ENCODE measurements at regions not wholly inside any gene's neighbourhood (a gene's known extent, or its start where the extent isn't known, plus 50 kb on each side); places are given as distances from the start of the nearest gene placed in this dataset.
"Not testable (repeated sequence)": the region's sequence is repeated elsewhere in the genome, so short reads cannot be mapped to it uniquely, and the experiment has no call there.

- TF ChIP-seq ZBTB33 (IDR thresholded peaks at IDR 0.05), result no peak
Measured at GRCh38 chr9:85483208-85483607, 258.5 kb downstream of the AGTPBP1 start (continued).

GRCh38 chr9:85479305-85479704, 262.4 kb downstream of the AGTPBP1 start:
- WGBS, result 61% methylated on average over 1 of the region's 1 CpG
- Histone ChIP-seq H3K27ac (ENCODE audit: low read depth in 1 of 2, low read length in 2 of 2) (no peak overlapping the region), H3K4me3 (ENCODE audit: low read depth in 1 of 3, low read length in 3 of 3) (no peak overlapping the region), H3K9me3 (ENCODE audit: control insufficient read depth in 4 of 4, low read length in 3 of 4) (peaks cover 0 to 6% (median 4%) of the 10 kb centered on the region in 4 donors), H3K9ac (ENCODE audit: low read depth in 1 of 2, low read length in 2 of 2) (no peak overlapping the region), H3K27me3 (ENCODE audit: control insufficient read depth in 4 of 4, insufficient read depth in 4 of 4, low read length in 3 of 4) (no peaks in the 10 kb centered on the region), H3K36me3 (ENCODE audit: control insufficient read depth in 4 of 4, insufficient read depth in 3 of 4, low read depth in 1 of 4, low read length in 3 of 4) (peaks cover 0 to 2% (median 0%) of the 10 kb centered on the region in 4 donors), H3K4me1 (ENCODE audit: control insufficient read depth in 4 of 4, insufficient read depth in 4 of 4, low read length in 3 of 4) (no peaks in the 10 kb centered on the region)
- no peak for DNase-seq (ENCODE audit: low spot score)
- no peak for TF ChIP-seq NR2F2 (IDR thresholded peaks at IDR 0.05)
- no peak for TF ChIP-seq GABPA (IDR thresholded peaks at IDR 0.05 in 1 of 2, conservative IDR thresholded peaks at IDR 0.05 in 1 of 2)
- TF ChIP-seq FOXA1 (IDR thresholded peaks at IDR 0.05), result no peak
- TF ChIP-seq TAF1 (conservative IDR thresholded peaks at IDR 0.05), result no peak
- no peak for TF ChIP-seq RAD21 (IDR thresholded peaks at IDR 0.05)
- TF ChIP-seq EGR1 (IDR thresholded peaks at IDR 0.05; ENCODE audit: low read depth in 2 of 2), result no peak
- TF ChIP-seq ATF3 (IDR thresholded peaks at IDR 0.05), result no peak
- TF ChIP-seq JUND (IDR thresholded peaks at IDR 0.05), result no peak

GRCh38 chr9:85478847-85479246, 262.9 kb downstream of the AGTPBP1 start:
- Histone ChIP-seq H3K9ac (ENCODE audit: low read depth in 1 of 2, low read length in 2 of 2) (no peak overlapping the region), H3K27me3 (ENCODE audit: control insufficient read depth in 4 of 4, insufficient read depth in 4 of 4, low read length in 3 of 4) (no peaks in the 10 kb centered on the region), H3K27ac (ENCODE audit: low read depth in 1 of 2, low read length in 2 of 2) (no peak overlapping the region), H3K9me3 (ENCODE audit: control insufficient read depth in 4 of 4, low read length in 3 of 4) (peaks cover 0 to 6% (median 4%) of the 10 kb centered on the region in 4 donors), H3K4me1 (ENCODE audit: control insufficient read depth in 4 of 4, insufficient read depth in 4 of 4, low read length in 3 of 4) (no peaks in the 10 kb centered on the region), H3K4me3 (ENCODE audit: low read depth in 1 of 3, low read length in 3 of 3) (no peak overlapping the region), H3K36me3 (ENCODE audit: control insufficient read depth in 4 of 4, insufficient read depth in 3 of 4, low read depth in 1 of 4, low read length in 3 of 4) (peaks cover 0 to 2% (median 0%) of the 10 kb centered on the region in 4 donors)
- no peak for TF ChIP-seq RXRA (IDR thresholded peaks at IDR 0.05)
- DNase-seq (ENCODE audit: low spot score), result no peak
- 71% methylated on average over 3 of the region's 3 CpGs for WGBS

- not testable (repeated sequence) for H3K27me3 ChIP-seq (ENCODE audit: control insufficient read depth in 4 of 4, insufficient read depth in 4 of 4, low read length in 3 of 4); H3K27ac ChIP-seq (ENCODE audit: low read depth in 1 of 2, low read length in 2 of 2); DNase-seq (ENCODE audit: low spot score); H3K36me3 ChIP-seq (ENCODE audit: control insufficient read depth in 4 of 4, insufficient read depth in 3 of 4, low read depth in 1 of 4, low read length in 3 of 4); H3K9me3 ChIP-seq (ENCODE audit: control insufficient read depth in 4 of 4, low read length in 3 of 4); H3K4me1 ChIP-seq (ENCODE audit: control insufficient read depth in 4 of 4, insufficient read depth in 4 of 4, low read length in 3 of 4); H3K9ac ChIP-seq (ENCODE audit: low read depth in 1 of 2, low read length in 2 of 2); H3K4me3 ChIP-seq (ENCODE audit: low read depth in 1 of 3, low read length in 3 of 3)
Measured at GRCh38 chr9:85474896-85475295, 266.9 kb downstream of the AGTPBP1 start.

- Histone ChIP-seq H3K36me3 (ENCODE audit: control insufficient read depth in 4 of 4, insufficient read depth in 3 of 4, low read depth in 1 of 4, low read length in 3 of 4) (peaks cover 0 to 2% (median 0%) of the 10 kb centered on the region in 4 donors), H3K4me1 (ENCODE audit: control insufficient read depth in 4 of 4, insufficient read depth in 4 of 4, low read length in 3 of 4) (no peaks in the 10 kb centered on the region), H3K27me3 (ENCODE audit: control insufficient read depth in 4 of 4, insufficient read depth in 4 of 4, low read length in 3 of 4) (no peaks in the 10 kb centered on the region), H3K27ac (ENCODE audit: low read depth in 1 of 2, low read length in 2 of 2) (no peak overlapping the region), H3K9ac (ENCODE audit: low read depth in 1 of 2, low read length in 2 of 2) (no peak overlapping the region), H3K9me3 (ENCODE audit: control insufficient read depth in 4 of 4, low read length in 3 of 4) (peaks cover 0 to 6% (median 4%) of the 10 kb centered on the region in 4 donors), H3K4me3 (ENCODE audit: low read depth in 1 of 3, low read length in 3 of 3) (no peak overlapping the region)
- 69% methylated on average over 1 of the region's 1 CpG for WGBS
- no peak for DNase-seq (ENCODE audit: low spot score)
- TF ChIP-seq ZBTB33 (IDR thresholded peaks at IDR 0.05), result no peak
- no peak for TF ChIP-seq HNF4G (IDR thresholded peaks at IDR 0.05)
- no peak for TF ChIP-seq MAX (IDR thresholded peaks at IDR 0.05)
- TF ChIP-seq FOXA2 (IDR thresholded peaks at IDR 0.05), result no peak
- TF ChIP-seq RAD21 (IDR thresholded peaks at IDR 0.05), result no peak
- TF ChIP-seq RXRA (IDR thresholded peaks at IDR 0.05), result no peak
- TF ChIP-seq CTCF (IDR thresholded peaks at IDR 0.05; ENCODE audit: low read depth, low read length, missing input control), result no peak
- no peak for TF ChIP-seq GABPA (IDR thresholded peaks at IDR 0.05 in 1 of 2, conservative IDR thresholded peaks at IDR 0.05 in 1 of 2)
- TF ChIP-seq TAF1 (conservative IDR thresholded peaks at IDR 0.05), result no peak
- no peak for TF ChIP-seq YY1 (IDR thresholded peaks at IDR 0.05)
- no peak for TF ChIP-seq EGR1 (IDR thresholded peaks at IDR 0.05; ENCODE audit: low read depth in 2 of 2)
Measured at GRCh38 chr9:85471791-85472190, 270.0 kb downstream of the AGTPBP1 start.
